ENCODE measurements at regions not wholly inside any gene's neighbourhood (a gene's known extent, or its start where the extent isn't known, plus 50 kb on each side); places are given as distances from the start of the nearest gene placed in this dataset.
"Not testable (repeated sequence)": the region's sequence is repeated elsewhere in the genome, so short reads cannot be mapped to it uniquely, and the experiment has no call there.

- DNase-seq, result no peak
Observed at GRCh38 chr3:74039105-74039504, 414.4 kb upstream of the PDZRN3 start.

DNA sequence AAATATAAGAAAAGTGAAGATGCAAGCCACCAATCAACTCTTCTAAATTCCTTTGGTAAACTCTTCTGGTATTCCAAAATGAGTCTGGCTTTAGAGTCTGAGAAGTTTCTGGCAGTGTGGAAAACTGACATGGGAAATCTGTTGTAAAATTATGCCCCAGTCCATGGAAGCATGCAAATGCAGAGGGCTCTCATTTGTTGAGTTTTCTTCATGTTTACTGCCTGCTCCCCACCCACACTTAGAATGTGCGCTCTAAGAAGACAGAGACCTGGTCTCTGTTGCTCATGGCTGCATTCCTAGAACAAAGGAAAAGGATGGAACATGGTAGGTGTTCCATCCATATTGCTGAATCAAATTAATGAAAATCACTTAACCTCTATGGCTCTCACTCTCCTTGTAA, 411.8 kb upstream of the PDZRN3 start:
- no peak for DNase-seq

GRCh38 chr3:74036102-74036501, 411.4 kb upstream of the PDZRN3 start:
- DNase-seq, result no peak

DNA sequence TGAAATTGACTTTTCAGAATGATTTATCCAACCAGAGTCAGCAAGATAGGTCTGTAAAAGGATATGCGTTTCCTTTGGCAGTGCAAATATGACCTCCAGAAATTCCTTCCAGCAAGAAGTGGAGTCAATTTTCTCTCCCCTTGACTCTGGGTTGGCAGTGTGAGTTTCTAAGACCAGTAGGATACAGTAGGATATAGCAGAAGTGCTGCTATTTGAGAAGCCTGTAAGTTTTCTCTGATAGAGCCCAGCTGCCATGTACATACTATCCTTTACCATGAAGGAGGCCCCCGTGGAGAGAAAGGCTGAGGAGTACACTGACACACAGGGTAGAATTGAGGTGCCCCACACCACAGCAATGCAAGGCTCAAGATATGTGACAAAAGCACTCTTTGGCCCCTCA, 409.1 kb upstream of the PDZRN3 start:
- DNase-seq, result no peak

- DNase-seq, result no peak
Observed at GRCh38 chr3:74033381-74033780, 408.6 kb upstream of the PDZRN3 start.

DNA sequence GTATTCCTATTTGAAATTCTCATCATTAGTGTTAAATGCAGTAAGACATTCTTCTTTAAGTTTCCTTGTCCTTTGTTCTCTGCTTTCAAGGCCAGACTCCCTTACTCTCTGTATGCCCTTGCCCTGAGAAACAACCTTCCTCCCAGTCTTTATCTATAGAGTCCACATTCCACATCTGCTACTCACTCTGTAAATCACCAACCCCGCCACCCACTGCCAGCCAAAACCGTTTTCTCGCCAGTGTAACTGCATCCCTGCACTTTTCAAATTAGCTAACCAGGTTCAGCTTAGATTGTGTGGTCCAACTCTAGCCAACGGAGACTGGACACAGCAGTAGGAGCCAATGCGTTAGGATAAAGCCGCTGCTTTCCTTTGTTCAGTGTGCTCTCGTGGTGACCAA, 402.4 kb upstream of the PDZRN3 start:
- no peak for DNase-seq

- DNase-seq, result no peak
Observed at GRCh38 chr3:74023395-74023794, 398.7 kb upstream of the PDZRN3 start.

- no peak for DNase-seq
Observed at GRCh38 chr3:74021449-74021848, 396.7 kb upstream of the PDZRN3 start.

GRCh38 chr3:74009961-74010844, 385.5 kb upstream of the PDZRN3 start:
- DNase-seq, result no peak

GRCh38 chr3:74004386-74004785, 379.6 kb upstream of the PDZRN3 start:
- DNase-seq, result no peak

DNA sequence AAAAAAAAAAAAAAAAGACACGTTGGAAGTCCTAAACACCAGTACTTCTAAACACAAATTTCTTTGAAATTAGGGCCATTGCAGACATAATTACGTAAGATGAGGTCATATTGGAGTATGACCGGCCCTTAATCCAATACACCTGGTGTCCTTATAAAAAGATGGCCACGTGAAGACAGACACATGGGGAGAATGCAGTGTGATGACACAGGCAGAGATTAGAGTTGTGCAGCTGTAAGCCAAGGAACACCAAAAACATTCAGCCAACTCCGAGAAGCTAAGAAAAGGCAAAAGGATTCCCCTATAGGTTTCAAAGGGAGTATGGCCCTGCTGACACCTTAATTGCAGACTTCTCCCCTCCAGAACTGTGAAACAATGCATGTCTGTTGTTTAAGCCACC, 379.0 kb upstream of the PDZRN3 start:
- no peak for DNase-seq

- no peak for DNase-seq
Observed at GRCh38 chr3:74001436-74001835, 376.7 kb upstream of the PDZRN3 start.

DNA sequence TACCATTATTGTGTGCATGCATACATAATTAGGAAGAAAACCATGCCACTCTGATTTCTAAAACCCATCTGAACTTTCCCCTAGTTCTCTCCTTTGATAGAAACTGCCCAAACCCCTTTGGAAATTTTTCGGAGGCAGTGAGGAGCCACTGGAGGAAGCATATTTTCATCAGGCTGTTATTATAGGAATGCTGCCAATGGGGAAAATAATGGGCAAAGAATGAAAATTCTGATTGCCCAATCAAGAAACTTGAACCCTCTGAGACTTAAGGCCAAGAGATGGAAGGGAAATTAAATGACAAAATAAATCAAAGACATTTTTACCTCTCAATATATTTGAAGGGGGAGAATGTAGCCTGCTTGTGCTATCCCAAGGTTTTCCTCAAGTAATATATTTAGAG, 376.0 kb upstream of the PDZRN3 start:
- DNase-seq, result no peak

DNA sequence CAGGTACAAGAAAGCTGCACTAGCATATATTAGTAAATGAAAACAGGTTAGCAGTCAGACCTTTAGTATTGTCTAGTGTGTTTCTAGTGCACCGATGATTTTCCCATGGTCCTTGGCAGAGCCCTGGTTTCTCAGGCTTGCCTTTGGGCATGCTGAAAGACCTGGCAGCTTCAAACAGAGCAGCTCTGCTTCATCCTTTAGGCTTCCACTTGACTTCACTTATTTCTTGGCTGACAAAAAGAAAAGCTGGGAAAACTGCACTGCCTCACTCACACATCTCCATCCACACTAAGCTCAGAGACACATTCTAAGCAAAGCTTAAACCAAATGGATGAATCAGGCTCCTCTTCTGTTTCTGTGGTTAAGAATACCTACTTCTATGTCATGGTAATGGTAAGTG, 374.8 kb upstream of the PDZRN3 start:
- no peak for DNase-seq

GRCh38 chr3:73990691-73991090, 365.9 kb upstream of the PDZRN3 start:
- DNase-seq, result not testable (repeated sequence)

GRCh38 chr3:73966733-73967132, 342.0 kb upstream of the PDZRN3 start:
- no peak for DNase-seq

- DNase-seq, result no peak
Observed at GRCh38 chr3:73964818-73965217, 340.1 kb upstream of the PDZRN3 start.

- no peak for DNase-seq
Observed at GRCh38 chr3:73955494-73956070, 330.8 kb upstream of the PDZRN3 start.

GRCh38 chr3:73954506-73954905, 329.8 kb upstream of the PDZRN3 start:
- no peak for DNase-seq

DNA sequence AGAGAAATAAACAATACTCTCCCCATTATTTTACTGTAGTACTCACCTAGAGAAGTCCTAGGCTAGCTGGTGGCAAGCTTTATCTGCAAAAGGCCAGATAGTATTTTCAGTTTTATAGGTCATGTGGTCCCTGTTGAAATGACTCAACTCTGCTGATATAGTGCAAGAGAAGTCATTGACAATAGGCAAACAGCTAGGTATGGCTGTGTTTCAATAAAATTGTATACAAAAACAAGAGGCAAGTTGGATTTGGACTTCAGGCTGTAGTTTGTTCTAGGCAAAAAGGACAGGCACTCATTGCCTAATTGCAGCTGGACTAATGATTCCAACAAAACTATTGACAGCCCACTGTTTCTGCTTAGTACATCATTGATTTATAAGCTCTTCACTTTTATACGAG, 328.0 kb upstream of the PDZRN3 start:
- no peak for DNase-seq

DNA sequence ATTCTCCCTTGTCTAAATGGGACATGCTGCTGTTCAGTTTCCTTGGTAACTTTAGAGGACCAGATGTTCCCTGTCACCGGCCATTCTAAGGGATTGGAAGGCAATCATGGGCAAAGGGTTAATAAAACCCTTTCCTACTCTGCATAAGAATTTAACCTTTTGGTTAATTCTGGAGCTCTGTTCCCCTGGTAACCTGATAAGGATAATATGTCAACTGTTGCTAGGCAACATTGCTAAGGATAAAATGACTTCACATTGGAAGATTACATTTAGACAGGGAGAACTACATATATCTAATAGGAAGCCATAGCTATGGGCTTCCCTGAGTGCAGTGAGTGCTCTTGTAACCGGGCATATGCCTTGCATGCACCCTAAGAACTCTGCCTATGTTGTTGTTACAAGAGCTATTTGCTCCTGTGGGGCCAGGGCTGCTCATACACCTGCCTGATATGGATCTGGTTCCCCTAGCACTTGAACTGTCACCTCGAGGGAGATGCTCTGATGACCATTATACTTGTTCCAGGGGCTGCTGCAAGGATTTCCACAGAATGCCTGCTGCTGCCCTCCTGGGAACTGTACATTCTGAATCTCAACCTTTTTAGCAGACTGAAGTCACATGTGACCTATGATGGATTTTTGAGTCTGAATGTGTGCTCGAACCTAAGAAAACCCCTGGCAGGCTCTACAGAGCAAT, 326.3 kb upstream of the PDZRN3 start:
- no peak for DNase-seq

DNA sequence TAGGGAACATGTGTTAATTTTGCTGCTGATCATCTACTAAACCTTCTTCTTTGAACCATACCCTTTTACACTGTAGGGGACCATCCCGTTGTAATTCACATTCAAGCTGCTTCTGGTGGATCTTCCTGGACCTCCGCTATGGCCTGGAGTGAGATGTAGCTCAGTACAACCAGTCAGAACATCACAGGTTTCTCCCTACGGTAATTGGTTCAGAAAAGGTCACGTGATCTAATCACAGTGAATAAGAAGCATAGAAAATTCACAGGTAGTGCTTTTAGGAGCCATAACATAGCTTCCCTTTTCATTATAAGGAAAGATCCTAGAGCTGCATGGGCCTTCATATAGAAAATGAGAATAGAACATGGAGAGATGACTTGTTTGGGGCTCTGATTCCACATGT, 320.8 kb upstream of the PDZRN3 start:
- no peak for DNase-seq

GRCh38 chr3:73939985-73940384, 315.2 kb upstream of the PDZRN3 start:
- DNase-seq, result no peak

GRCh38 chr3:73933585-73933984, 308.8 kb upstream of the PDZRN3 start:
- no peak for DNase-seq

Measured in NCI-H2029 treated with DMSO at 0.1 percent for 48 hours (cell line).